ENCODE measurements at regions not wholly inside any gene's neighbourhood (a gene's known extent, or its start where the extent isn't known, plus 50 kb on each side); places are given as distances from the start of the nearest gene placed in this dataset.

DNA sequence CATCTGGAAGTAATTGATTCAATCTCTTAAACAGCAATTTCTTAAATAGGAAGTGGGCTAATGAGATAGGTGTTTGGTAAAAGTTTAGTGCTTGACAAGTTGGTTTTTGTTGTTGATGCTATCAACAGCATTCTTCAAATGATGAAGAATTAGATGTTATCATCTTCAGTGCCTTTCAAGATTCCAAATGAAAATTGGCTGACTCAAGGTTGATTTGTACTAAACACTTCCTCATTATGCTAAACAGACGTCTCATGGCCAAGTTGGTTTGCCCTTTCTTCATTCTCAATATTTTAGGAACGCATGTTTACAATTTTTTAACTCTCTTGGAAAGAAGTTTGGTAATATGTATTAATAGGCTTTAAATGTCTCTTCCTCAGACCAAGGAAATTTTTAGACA, 86.0 kb downstream of the MID1IP1 start:
- Histone ChIP-seq H3K27me3 (ENCODE audit: insufficient read depth, low read length) (no peaks in the 10 kb centered on the region), H3K27ac (ENCODE audit: insufficient read length, low read depth, low read length) (no peak overlapping the region), H2AFZ (ENCODE audit: low read length) (no peak overlapping the region), H3K56ac (ENCODE audit: insufficient read length, low read depth, low read length) (no peak overlapping the region), H3K4me1 (ENCODE audit: insufficient read depth, low read length) (no peaks in the 10 kb centered on the region), H2BK5ac (ENCODE audit: insufficient read length, low read length) (no peak overlapping the region), H3K79me1 (ENCODE audit: insufficient read depth, low read depth, low read length, poor library complexity, severe bottlenecking) (no peaks in the 10 kb centered on the region), H4K91ac (ENCODE audit: insufficient read length, low read depth, low read length) (no peak overlapping the region), H2AK5ac (ENCODE audit: insufficient read length, low read length) (no peak overlapping the region), H3K9ac (ENCODE audit: extremely low read depth, insufficient read length, low read length) (no peak overlapping the region), H2BK15ac (ENCODE audit: low read depth, low read length) (no peak overlapping the region), H3K14ac (ENCODE audit: insufficient read depth, low read length) (no peak overlapping the region), H3K9me3 (ENCODE audit: control insufficient read depth, low read depth, low read length) (peaks cover 8% of the 10 kb centered on the region), H3K4me2 (ENCODE audit: insufficient read depth, insufficient read length, low read length) (no peak overlapping the region), H3K23ac (ENCODE audit: insufficient read length, low read depth, low read length) (no peak overlapping the region), H4K20me1 (ENCODE audit: control insufficient read depth, insufficient read depth, insufficient read length) (no peaks in the 10 kb centered on the region), H3K4ac (ENCODE audit: low read depth, low read length) (no peak overlapping the region), H4K5ac (ENCODE audit: insufficient read length, low read depth, low read length) (no peak overlapping the region), H2BK12ac (ENCODE audit: insufficient read length, low read depth, low read length) (no peak overlapping the region), H3K23me2 (ENCODE audit: insufficient read length, low read depth, low read length, poor library complexity, severe bottlenecking) (no peaks in the 10 kb centered on the region), H3K18ac (ENCODE audit: insufficient read length, low read depth, low read length) (no peak overlapping the region), H4K8ac (replicated peaks; ENCODE audit: insufficient read length, low read depth, low read length) (no peak overlapping the region), H3T11ph (ENCODE audit: low read length) (no peak overlapping the region), H3K79me2 (ENCODE audit: insufficient read depth, low read length) (no peaks in the 10 kb centered on the region), H2BK20ac (ENCODE audit: low read depth, low read length, poor library complexity, severe bottlenecking) (no peak overlapping the region), H2BK120ac (ENCODE audit: low read depth, low read length, poor library complexity, severe bottlenecking) (no peak overlapping the region)
- no peak overlapping the region for H3K27ac Mint-ChIP-seq
- H3K4me3 Mint-ChIP-seq, result no peak overlapping the region
- peaks cover 62 to 68% of the 10 kb centered on the region in 2 experiments for H3K9me3 Mint-ChIP-seq
- WGBS (ENCODE audit: extremely low coverage, insufficient read length, low lambda C conversion rate), result no CpG with 5 or more reads among the region's 2 CpGs
- no peaks in the 10 kb centered on the region for H3K27me3 Mint-ChIP-seq (ENCODE audit: low read depth)
- DNase-seq, result no peak
- peaks cover 0 to 4% (median 2%) of the 10 kb centered on the region in 3 experiments; a peak in 4 of 7 replicates for H3K36me3 Mint-ChIP-seq (ENCODE audit: insufficient read depth in 1 of 3, low read depth in 3 of 3)
- TF ChIP-seq, protein P1, sequence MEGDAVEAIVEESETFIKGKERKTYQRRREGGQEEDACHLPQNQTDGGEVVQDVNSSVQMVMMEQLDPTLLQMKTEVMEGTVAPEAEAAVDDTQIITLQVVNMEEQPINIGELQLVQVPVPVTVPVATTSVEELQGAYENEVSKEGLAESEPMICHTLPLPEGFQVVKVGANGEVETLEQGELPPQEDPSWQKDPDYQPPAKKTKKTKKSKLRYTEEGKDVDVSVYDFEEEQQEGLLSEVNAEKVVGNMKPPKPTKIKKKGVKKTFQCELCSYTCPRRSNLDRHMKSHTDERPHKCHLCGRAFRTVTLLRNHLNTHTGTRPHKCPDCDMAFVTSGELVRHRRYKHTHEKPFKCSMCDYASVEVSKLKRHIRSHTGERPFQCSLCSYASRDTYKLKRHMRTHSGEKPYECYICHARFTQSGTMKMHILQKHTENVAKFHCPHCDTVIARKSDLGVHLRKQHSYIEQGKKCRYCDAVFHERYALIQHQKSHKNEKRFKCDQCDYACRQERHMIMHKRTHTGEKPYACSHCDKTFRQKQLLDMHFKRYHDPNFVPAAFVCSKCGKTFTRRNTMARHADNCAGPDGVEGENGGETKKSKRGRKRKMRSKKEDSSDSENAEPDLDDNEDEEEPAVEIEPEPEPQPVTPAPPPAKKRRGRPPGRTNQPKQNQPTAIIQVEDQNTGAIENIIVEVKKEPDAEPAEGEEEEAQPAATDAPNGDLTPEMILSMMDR (conservative IDR thresholded peaks at IDR 0.05), result no peak
- H3K4me1 Mint-ChIP-seq, result peaks cover 7% of the 10 kb centered on the region in 2 experiments; a peak in 3 of 4 replicates

Measured in H9 (cell line).